ENCODE measurements at regions not wholly inside any gene's neighbourhood (a gene's known extent, or its start where the extent isn't known, plus 50 kb on each side); places are given as distances from the start of the nearest gene placed in this dataset.

DNA sequence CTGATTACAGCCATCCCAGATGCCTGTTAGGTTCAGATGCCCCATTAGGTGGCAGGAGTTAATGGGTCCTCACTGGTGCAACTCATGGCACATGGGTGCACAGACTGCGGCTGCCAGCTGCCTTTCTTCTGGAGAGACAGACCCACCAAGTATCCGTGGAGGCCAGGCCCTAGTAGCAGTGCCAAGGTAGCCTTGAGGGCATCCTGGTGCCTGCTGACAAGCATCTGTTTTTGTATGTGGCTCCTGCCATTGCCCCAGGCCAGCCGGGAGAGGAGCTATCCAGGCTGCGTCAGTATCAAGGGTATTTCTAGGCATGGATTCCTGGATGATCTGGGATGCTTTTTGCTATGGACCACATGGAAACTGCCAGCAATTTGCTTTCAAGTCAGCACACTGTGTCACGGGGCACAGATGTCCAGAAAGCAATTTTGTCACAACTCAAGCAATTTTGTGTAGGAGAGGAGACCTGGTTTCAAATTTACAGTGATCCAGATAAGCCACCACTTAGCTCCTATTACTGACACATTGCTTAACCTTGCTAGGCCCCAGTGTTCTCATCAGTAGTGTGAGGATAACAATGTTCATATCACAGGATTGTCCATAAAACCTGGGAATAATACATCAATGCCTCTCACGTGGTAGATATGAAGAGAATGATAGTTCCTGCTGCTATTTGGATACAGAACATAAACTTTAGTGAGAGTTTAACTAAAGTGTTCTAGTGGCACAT lies 815.1 kb upstream of the RAB6C start:
- TF ChIP-seq POLR2A (IDR thresholded peaks at IDR 0.05) = no peak
- TF ChIP-seq, protein P1, sequence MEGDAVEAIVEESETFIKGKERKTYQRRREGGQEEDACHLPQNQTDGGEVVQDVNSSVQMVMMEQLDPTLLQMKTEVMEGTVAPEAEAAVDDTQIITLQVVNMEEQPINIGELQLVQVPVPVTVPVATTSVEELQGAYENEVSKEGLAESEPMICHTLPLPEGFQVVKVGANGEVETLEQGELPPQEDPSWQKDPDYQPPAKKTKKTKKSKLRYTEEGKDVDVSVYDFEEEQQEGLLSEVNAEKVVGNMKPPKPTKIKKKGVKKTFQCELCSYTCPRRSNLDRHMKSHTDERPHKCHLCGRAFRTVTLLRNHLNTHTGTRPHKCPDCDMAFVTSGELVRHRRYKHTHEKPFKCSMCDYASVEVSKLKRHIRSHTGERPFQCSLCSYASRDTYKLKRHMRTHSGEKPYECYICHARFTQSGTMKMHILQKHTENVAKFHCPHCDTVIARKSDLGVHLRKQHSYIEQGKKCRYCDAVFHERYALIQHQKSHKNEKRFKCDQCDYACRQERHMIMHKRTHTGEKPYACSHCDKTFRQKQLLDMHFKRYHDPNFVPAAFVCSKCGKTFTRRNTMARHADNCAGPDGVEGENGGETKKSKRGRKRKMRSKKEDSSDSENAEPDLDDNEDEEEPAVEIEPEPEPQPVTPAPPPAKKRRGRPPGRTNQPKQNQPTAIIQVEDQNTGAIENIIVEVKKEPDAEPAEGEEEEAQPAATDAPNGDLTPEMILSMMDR (IDR thresholded peaks at IDR 0.05) = no peak

All from lower leg skin (tissue), 3 donors.